NT2/D1 (cell line): ENCODE measurements at regions not wholly inside any gene's neighbourhood (a gene's known extent, or its start where the extent isn't known, plus 50 kb on each side); places are given as distances from the start of the nearest gene placed in this dataset.

Source experiments
- SUZ12 ChIP-seq: IDR thresholded peaks from 2 replicates; pipeline ENCODE4 v1.6.1; 2011; ENCODE audit not compliant: insufficient read length, insufficient read depth; ENCODE audit errors: extremely low read depth
- ZNF274 ChIP-seq: IDR thresholded peaks from 2 replicates; pipeline ENCODE4 v1.6.1; 2011; ENCODE audit warnings: mild to moderate bottlenecking, low read depth, low read length

- TF ChIP-seq SUZ12: no peak
- TF ChIP-seq ZNF274: no peak
These were observed 1294.0 kb downstream of the MAT2B start for GRCh38 chr5:164799391-164799790.
